SK-N-MC (cell line): ENCODE measurements at regions not wholly inside any gene's neighbourhood (a gene's known extent, or its start where the extent isn't known, plus 50 kb on each side); places are given as distances from the start of the nearest gene placed in this dataset.

Experiments
- DNase-seq: peaks from one replicate; pipeline ENCODE4 v3.0.0-alpha.2; 2011; ENCODE audit warnings: low read depth, low spot score
- H3K27ac ChIP-seq: fragments of 200-600 bp; sonication (generic); 2 replicates; pipeline ENCODE4 v1.5.1; 2016; ENCODE audit warnings: mixed run types
- H3K36me3 ChIP-seq: fragments of 200-600 bp; sonication (generic); 2 replicates; pipeline ENCODE4 v1.6.1; 2017; ENCODE audit warnings: antibody characterized with exemption, low read length, mixed read lengths; ENCODE audit not compliant: insufficient read depth
- H3K4me3 ChIP-seq: fragments of 200-600 bp; sonication (generic); 2 replicates; pipeline ENCODE4 v1.5.1; 2016
- H3K9ac ChIP-seq: fragments of 200-600 bp; sonication (generic); 2 replicates; pipeline ENCODE4 v1.8.0; 2017; ENCODE audit warnings: mixed run types, mixed read lengths; ENCODE audit not compliant: insufficient read length
- H3K9me3 ChIP-seq: fragments of 200-600 bp; sonication (generic); 2 replicates; pipeline ENCODE4 v1.6.1; 2017; ENCODE audit warnings: low read depth, mild to moderate bottlenecking, antibody characterized with exemption, low read length, moderate library complexity, mixed read lengths
- EZH2 ChIP-seq: fragments of 200-600 bp; sonication (generic); IDR thresholded peaks from one replicate; pipeline ENCODE4 v1.6.1; 2017; ENCODE audit warnings: antibody characterized with exemption
- FOXP2 ChIP-seq: optimal IDR thresholded peaks from 2 replicates; pipeline ENCODE3; 2011; ENCODE audit warnings: mild to moderate bottlenecking, moderate library complexity; ENCODE audit not compliant: insufficient read depth; ENCODE audit errors: extremely low read length, control extremely low read depth
- POLR2AphosphoS5 ChIP-seq: IDR thresholded peaks from 2 replicates; pipeline ENCODE4 v1.6.1; 2012; ENCODE audit warnings: mild to moderate bottlenecking, low read depth, low read length, borderline replicate concordance

GRCh38 chr3:162842549-162843216 lies 1346.1 kb downstream of the OTOL1 start:
- no peak for DNase-seq
- Histone ChIP-seq H3K27ac (no peak overlapping the region), H3K36me3 (no peaks in the 10 kb centered on the region), H3K9me3 (no peaks in the 10 kb centered on the region), H3K4me3 (no peak overlapping the region), H3K9ac (no peak overlapping the region)
- TF ChIP-seq FOXP2 = no peak
- no peak for TF ChIP-seq EZH2
- TF ChIP-seq POLR2AphosphoS5 = no peak

- DNase-seq = no peak
- Histone ChIP-seq H3K9ac (no peak overlapping the region), H3K27ac (no peak overlapping the region), H3K36me3 (no peaks in the 10 kb centered on the region), H3K4me3 (no peak overlapping the region), H3K9me3 (no peaks in the 10 kb centered on the region)
- TF ChIP-seq EZH2 (no peak), FOXP2 (no peak)
Measured at GRCh38 chr3:162845918-162846317, 1349.3 kb downstream of the OTOL1 start.

GRCh38 chr3:162847511-162847910 lies 1350.9 kb downstream of the OTOL1 start:
- no peaks in the 10 kb centered on the region for H3K9me3 ChIP-seq
- TF ChIP-seq EZH2 (no peak), POLR2AphosphoS5 (no peak), FOXP2 (no peak)
- DNase-seq = no peak
- H3K27ac ChIP-seq = no peak overlapping the region
- H3K4me3 ChIP-seq = no peak overlapping the region
- no peak overlapping the region for H3K9ac ChIP-seq
- H3K36me3 ChIP-seq = no peaks in the 10 kb centered on the region

GRCh38 chr3:162863579-162863978 lies 1367.0 kb downstream of the OTOL1 start:
- no peak overlapping the region for H3K4me3 ChIP-seq
- H3K36me3 ChIP-seq = no peaks in the 10 kb centered on the region
- TF ChIP-seq FOXP2 (no peak), EZH2 (no peak), POLR2AphosphoS5 (no peak)
- no peak for DNase-seq
- H3K27ac ChIP-seq = no peak overlapping the region
- no peaks in the 10 kb centered on the region for H3K9me3 ChIP-seq
- H3K9ac ChIP-seq = no peak overlapping the region

GRCh38 chr3:162865466-162865865 lies 1368.9 kb downstream of the OTOL1 start:
- DNase-seq = no peak
- no peak overlapping the region for H3K27ac ChIP-seq
- H3K9me3 ChIP-seq = no peaks in the 10 kb centered on the region
- H3K36me3 ChIP-seq = no peaks in the 10 kb centered on the region
- TF ChIP-seq POLR2AphosphoS5 (no peak), EZH2 (no peak), FOXP2 (no peak)
- no peak overlapping the region for H3K4me3 ChIP-seq
- no peak overlapping the region for H3K9ac ChIP-seq

- Histone ChIP-seq H3K9me3 (no peaks in the 10 kb centered on the region), H3K9ac (no peak overlapping the region), H3K4me3 (no peak overlapping the region), H3K27ac (no peak overlapping the region), H3K36me3 (no peaks in the 10 kb centered on the region)
- no peak for DNase-seq
- TF ChIP-seq POLR2AphosphoS5 (no peak), EZH2 (no peak), FOXP2 (no peak)
Measured at GRCh38 chr3:162879021-162879562, 1382.5 kb downstream of the OTOL1 start.

- TF ChIP-seq POLR2AphosphoS5 (no peak), EZH2 (no peak), FOXP2 (no peak)
- no peak for DNase-seq
- Histone ChIP-seq H3K4me3 (no peak overlapping the region), H3K9me3 (no peaks in the 10 kb centered on the region), H3K27ac (no peak overlapping the region), H3K36me3 (no peaks in the 10 kb centered on the region), H3K9ac (no peak overlapping the region)
Measured at GRCh38 chr3:162884373-162884772, 1387.8 kb downstream of the OTOL1 start.

- TF ChIP-seq EZH2 (no peak), POLR2AphosphoS5 (no peak), FOXP2 (no peak)
- Histone ChIP-seq H3K9me3 (no peaks in the 10 kb centered on the region), H3K27ac (no peak overlapping the region), H3K4me3 (no peak overlapping the region), H3K9ac (no peak overlapping the region), H3K36me3 (no peaks in the 10 kb centered on the region)
- no peak for DNase-seq
Measured at GRCh38 chr3:162892921-162893793, 1396.5 kb downstream of the OTOL1 start.
